NCI-H82 treated with DMSO at 0.1 percent for 48 hours (cell line): ENCODE measurements at regions not wholly inside any gene's neighbourhood (a gene's known extent, or its start where the extent isn't known, plus 50 kb on each side); places are given as distances from the start of the nearest gene placed in this dataset.

ENCODE experiments used
- DNase-seq: peaks from one replicate; lab custom pipeline; 2025; ENCODE audit not compliant: unreplicated experiment; lab: John Stamatoyannopoulos, UW

GRCh38 chr5:159737263-159737662, 179.0 kb upstream of the ADRA1B start:
- no peak for DNase-seq

- DNase-seq: no peak
These were observed 174.4 kb upstream of the ADRA1B start for GRCh38 chr5:159741829-159742322.

GRCh38 chr5:159743234-159743633, 173.0 kb upstream of the ADRA1B start:
- no peak for DNase-seq

- DNase-seq: no peak
These were observed 169.6 kb upstream of the ADRA1B start for GRCh38 chr5:159746707-159747106.

- no peak for DNase-seq
These were observed 167.1 kb upstream of the ADRA1B start for GRCh38 chr5:159749146-159749545.

GRCh38 chr5:159750226-159750625, 166.1 kb upstream of the ADRA1B start:
- DNase-seq: no peak

- no peak for DNase-seq
These were observed 164.8 kb upstream of the ADRA1B start for GRCh38 chr5:159751459-159751858.

- DNase-seq: no peak
These were observed 163.5 kb upstream of the ADRA1B start for GRCh38 chr5:159752622-159753275.

- no peak for DNase-seq
These were observed 158.1 kb upstream of the ADRA1B start for GRCh38 chr5:159758189-159758588.

GRCh38 chr5:159759791-159760290, 156.4 kb upstream of the ADRA1B start:
- no peak for DNase-seq

GRCh38 chr5:159762921-159763320, 153.4 kb upstream of the ADRA1B start:
- no peak for DNase-seq

GRCh38 chr5:159763562-159763961, 152.7 kb upstream of the ADRA1B start:
- DNase-seq: no peak

- no peak for DNase-seq
These were observed 151.8 kb upstream of the ADRA1B start for GRCh38 chr5:159764283-159765134.

GRCh38 chr5:159765135-159765433, 151.2 kb upstream of the ADRA1B start:
- DNase-seq: no peak

GRCh38 chr5:159765760-159766517, 150.3 kb upstream of the ADRA1B start:
- no peak for DNase-seq

- DNase-seq: no peak
These were observed 148.0 kb upstream of the ADRA1B start for GRCh38 chr5:159768243-159768642.

- DNase-seq: no peak
These were observed 143.6 kb upstream of the ADRA1B start for GRCh38 chr5:159772698-159773061.

- DNase-seq: peak; percentile 8
These were observed 143.0 kb upstream of the ADRA1B start for GRCh38 chr5:159773062-159773924.

- DNase-seq: no peak
These were observed 141.7 kb upstream of the ADRA1B start for GRCh38 chr5:159774476-159775031.

GRCh38 chr5:159775890-159776289, 140.4 kb upstream of the ADRA1B start:
- DNase-seq: no peak
